ENCODE measurements at regions not wholly inside any gene's neighbourhood (a gene's known extent, or its start where the extent isn't known, plus 50 kb on each side); places are given as distances from the start of the nearest gene placed in this dataset.

DNA sequence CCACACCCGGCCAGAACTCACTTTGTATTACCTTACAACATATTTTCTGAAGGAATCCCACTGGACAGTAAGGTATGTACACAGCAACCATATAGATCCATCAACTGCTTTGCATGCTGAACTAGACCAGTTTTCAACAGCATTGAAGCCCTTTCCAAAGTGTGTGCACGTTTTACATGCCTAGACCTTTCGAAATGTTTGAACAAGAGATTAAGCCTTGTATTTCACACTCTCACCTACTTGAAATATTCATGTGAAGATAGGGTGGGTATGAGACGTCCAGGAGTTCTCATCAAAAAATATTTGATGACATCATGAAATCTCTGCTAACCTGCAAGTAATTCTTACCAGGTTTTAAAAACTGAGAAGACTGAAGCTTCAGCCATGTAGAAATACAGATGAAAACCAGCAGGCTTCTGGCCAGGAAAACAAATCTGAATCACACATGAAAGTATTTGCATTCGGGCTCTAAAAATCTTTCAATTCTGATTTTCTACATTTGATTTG is 387.0 kb upstream of the PSMD7 start:
- CTCF ChIA-PET, result no interaction called here
- Histone ChIP-seq H3K27ac (ENCODE audit: low read length) (no peak overlapping the region), H3K36me3 (ENCODE audit: control insufficient read depth, insufficient read depth, low read length) (no peaks in the 10 kb centered on the region), H3K9me3 (ENCODE audit: control insufficient read depth, insufficient read depth, low read depth, low read length) (no peaks in the 10 kb centered on the region), H3K4me3 (ENCODE audit: low read depth in 2 of 2, low read length in 2 of 2) (no peak overlapping the region), H3K27me3 (ENCODE audit: control insufficient read depth, insufficient read depth, low read length) (no peaks in the 10 kb centered on the region), H3K4me1 (ENCODE audit: control insufficient read depth, insufficient read depth, low read length) (no peaks in the 10 kb centered on the region)
- no TSS peak for BruUV-seq (replicated peaks)
- intact Hi-C loops (cut with micrococcal nuclease; ENCODE audit: unreplicated experiment) (no loop called here), in situ Hi-C loops (cut with HindIII; ENCODE audit: low pct_unique_long_range_greater_than_20kb, low sequenced_read_pairs) (no loop called here)
- DNase-seq (ENCODE audit: low read depth, low spot score) (no peak), ATAC-seq (no peak)
- POLR2A ChIA-PET, result no interaction called here
- TF ChIP-seq TCF7L2 (IDR thresholded peaks at IDR 0.05; ENCODE audit: low read depth, low read length), result no peak
- TF ChIP-seq, protein P1, sequence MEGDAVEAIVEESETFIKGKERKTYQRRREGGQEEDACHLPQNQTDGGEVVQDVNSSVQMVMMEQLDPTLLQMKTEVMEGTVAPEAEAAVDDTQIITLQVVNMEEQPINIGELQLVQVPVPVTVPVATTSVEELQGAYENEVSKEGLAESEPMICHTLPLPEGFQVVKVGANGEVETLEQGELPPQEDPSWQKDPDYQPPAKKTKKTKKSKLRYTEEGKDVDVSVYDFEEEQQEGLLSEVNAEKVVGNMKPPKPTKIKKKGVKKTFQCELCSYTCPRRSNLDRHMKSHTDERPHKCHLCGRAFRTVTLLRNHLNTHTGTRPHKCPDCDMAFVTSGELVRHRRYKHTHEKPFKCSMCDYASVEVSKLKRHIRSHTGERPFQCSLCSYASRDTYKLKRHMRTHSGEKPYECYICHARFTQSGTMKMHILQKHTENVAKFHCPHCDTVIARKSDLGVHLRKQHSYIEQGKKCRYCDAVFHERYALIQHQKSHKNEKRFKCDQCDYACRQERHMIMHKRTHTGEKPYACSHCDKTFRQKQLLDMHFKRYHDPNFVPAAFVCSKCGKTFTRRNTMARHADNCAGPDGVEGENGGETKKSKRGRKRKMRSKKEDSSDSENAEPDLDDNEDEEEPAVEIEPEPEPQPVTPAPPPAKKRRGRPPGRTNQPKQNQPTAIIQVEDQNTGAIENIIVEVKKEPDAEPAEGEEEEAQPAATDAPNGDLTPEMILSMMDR (IDR thresholded peaks at IDR 0.05), result no peak
- TF ChIP-seq POLR2AphosphoS5 (IDR thresholded peaks at IDR 0.05; ENCODE audit: low read depth, low read length), result no peak
- TF ChIP-seq, protein P2, sequence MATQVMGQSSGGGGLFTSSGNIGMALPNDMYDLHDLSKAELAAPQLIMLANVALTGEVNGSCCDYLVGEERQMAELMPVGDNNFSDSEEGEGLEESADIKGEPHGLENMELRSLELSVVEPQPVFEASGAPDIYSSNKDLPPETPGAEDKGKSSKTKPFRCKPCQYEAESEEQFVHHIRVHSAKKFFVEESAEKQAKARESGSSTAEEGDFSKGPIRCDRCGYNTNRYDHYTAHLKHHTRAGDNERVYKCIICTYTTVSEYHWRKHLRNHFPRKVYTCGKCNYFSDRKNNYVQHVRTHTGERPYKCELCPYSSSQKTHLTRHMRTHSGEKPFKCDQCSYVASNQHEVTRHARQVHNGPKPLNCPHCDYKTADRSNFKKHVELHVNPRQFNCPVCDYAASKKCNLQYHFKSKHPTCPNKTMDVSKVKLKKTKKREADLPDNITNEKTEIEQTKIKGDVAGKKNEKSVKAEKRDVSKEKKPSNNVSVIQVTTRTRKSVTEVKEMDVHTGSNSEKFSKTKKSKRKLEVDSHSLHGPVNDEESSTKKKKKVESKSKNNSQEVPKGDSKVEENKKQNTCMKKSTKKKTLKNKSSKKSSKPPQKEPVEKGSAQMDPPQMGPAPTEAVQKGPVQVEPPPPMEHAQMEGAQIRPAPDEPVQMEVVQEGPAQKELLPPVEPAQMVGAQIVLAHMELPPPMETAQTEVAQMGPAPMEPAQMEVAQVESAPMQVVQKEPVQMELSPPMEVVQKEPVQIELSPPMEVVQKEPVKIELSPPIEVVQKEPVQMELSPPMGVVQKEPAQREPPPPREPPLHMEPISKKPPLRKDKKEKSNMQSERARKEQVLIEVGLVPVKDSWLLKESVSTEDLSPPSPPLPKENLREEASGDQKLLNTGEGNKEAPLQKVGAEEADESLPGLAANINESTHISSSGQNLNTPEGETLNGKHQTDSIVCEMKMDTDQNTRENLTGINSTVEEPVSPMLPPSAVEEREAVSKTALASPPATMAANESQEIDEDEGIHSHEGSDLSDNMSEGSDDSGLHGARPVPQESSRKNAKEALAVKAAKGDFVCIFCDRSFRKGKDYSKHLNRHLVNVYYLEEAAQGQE (IDR thresholded peaks at IDR 0.05; ENCODE audit: insufficient read depth in 1 of 2, low read depth in 2 of 2, low read length in 1 of 2), result no peak
- no peak for TF ChIP-seq SIN3A (IDR thresholded peaks at IDR 0.05; ENCODE audit: borderline replicate concordance, insufficient read depth, low read depth, low read length)

DNA sequence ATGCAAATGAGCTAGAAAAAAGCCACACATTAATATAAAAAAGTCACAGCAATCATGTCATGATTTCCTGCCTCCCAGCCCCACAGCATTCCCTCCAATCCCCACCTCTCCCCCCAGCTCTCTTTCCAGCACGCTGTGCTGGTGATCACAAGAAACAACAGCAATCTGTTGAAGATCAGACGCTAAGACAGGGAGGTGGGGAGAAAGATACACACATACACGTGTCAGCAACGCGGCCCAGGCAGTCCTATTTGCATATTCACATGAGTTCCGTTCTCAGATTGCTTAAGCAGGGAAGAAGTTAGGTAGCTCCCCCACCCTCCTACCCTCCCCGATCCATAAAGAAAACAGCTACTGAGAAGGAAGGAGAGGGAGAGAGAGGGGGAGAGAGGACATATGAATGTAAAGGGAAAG is 405.5 kb upstream of the PSMD7 start:
- Histone ChIP-seq H3K4me1 (ENCODE audit: control insufficient read depth, insufficient read depth, low read length) (no peaks in the 10 kb centered on the region), H3K27me3 (ENCODE audit: control insufficient read depth, insufficient read depth, low read length) (peaks cover 5% of the 10 kb centered on the region; the same call in 1 of the 2 replicates), H3K4me3 (ENCODE audit: low read depth in 2 of 2, low read length in 2 of 2) (no peak overlapping the region), H3K27ac (ENCODE audit: low read length) (no peak overlapping the region), H3K36me3 (ENCODE audit: control insufficient read depth, insufficient read depth, low read length) (no peaks in the 10 kb centered on the region), H3K9me3 (ENCODE audit: control insufficient read depth, insufficient read depth, low read depth, low read length) (no peaks in the 10 kb centered on the region)
- TF ChIP-seq, protein P2 (IDR thresholded peaks at IDR 0.05; ENCODE audit: insufficient read depth in 1 of 2, low read depth in 2 of 2, low read length in 1 of 2), result no peak
- no peak for TF ChIP-seq POLR2AphosphoS5 (IDR thresholded peaks at IDR 0.05; ENCODE audit: low read depth, low read length)
- TF ChIP-seq SIN3A (IDR thresholded peaks at IDR 0.05; ENCODE audit: borderline replicate concordance, insufficient read depth, low read depth, low read length), result no peak
- TF ChIP-seq, protein P1 (IDR thresholded peaks at IDR 0.05), result no peak
- no peak for TF ChIP-seq TCF7L2 (IDR thresholded peaks at IDR 0.05; ENCODE audit: low read depth, low read length)
- POLR2A ChIA-PET, result interaction anchor here (0.6 kb wide), 1 partner anchor 829 kb away, joined by 3 read pairs; no protein-coding TSS in a partner anchor
- no TSS peak for BruUV-seq (replicated peaks)
- ATAC-seq, result no peak
- CTCF ChIA-PET, result no interaction called here
- intact Hi-C loops (cut with micrococcal nuclease; ENCODE audit: unreplicated experiment) (no loop called here), in situ Hi-C loops (cut with HindIII; ENCODE audit: low pct_unique_long_range_greater_than_20kb, low sequenced_read_pairs) (no loop called here)
- DNase-seq (ENCODE audit: low read depth, low spot score), result no peak

Data from Panc1 (cell line).